Fibroblast of peridontal ligament (primary cell): ENCODE measurements at regions not wholly inside any gene's neighbourhood (a gene's known extent, or its start where the extent isn't known, plus 50 kb on each side); places are given as distances from the start of the nearest gene placed in this dataset.

Experiments used
- DNase-seq: peaks from one replicate; pipeline ENCODE4 v3.0.0-alpha.2; 2010; ENCODE audit errors: extremely low read depth

GRCh38 chr7:33813331-33813730 lies 92.0 kb upstream of the BMPER start:
- DNase-seq = no peak

DNA sequence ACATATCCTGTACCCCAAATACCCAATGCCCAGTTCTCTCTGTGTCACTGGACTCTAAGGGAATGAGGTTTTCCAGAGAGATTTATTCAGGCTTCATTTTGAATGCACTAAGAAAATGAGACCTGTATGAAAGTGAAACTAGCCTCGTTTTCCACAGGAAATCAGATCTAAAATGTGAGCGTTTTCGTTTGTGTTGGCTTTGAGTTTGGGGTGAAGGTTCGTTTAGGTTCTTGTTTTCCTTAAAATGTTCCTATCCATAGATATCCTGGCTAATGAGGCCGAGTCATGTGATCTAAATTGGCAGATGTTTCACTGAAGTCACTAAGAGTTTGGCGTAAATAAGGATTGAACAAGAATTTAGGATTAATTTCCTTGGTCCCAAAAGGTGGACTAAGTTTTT lies 90.9 kb upstream of the BMPER start:
- peak; percentile 48 for DNase-seq

- no peak for DNase-seq
Measured at GRCh38 chr7:33814936-33815335, 90.4 kb upstream of the BMPER start.

GRCh38 chr7:33815336-33815735 lies 90.0 kb upstream of the BMPER start:
- DNase-seq = no peak

DNA sequence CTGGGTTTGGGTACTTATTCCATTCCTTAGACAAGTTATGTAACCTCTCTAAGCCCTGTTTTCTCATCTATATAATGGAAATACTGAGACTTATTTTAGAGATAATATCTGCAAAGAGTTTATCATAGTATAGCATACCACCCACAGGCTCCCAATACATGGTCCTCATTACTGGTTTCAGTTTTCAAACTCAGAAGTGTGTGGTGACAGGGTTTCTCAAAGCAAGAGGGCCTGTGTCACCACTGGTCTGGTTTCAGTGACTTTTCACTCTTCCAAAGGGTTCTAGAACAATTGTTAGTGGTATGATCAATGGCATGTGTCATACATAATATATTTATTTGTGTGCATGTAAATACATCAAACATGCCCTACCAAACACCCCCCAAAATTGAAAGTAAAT lies 89.2 kb upstream of the BMPER start:
- DNase-seq = no peak

DNA sequence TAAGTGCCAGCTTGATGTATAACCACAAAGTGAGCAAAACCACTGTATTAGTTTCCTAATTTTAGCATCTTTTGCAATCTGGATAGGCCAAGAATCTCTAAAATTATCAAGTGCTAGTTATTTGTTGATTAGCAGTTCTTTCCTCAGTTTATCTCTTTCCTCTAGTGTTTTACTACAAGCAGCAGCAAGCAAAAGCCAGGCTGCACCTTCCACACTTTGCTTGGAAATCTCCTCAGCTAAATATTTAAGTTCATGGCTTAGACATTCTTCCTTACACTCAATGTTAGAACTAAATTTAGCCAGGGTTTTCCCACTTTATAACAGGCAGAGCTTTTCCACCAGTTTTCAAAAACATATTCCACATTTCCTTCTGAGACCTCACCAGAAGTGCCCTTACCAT lies 85.7 kb upstream of the BMPER start:
- no peak for DNase-seq

DNA sequence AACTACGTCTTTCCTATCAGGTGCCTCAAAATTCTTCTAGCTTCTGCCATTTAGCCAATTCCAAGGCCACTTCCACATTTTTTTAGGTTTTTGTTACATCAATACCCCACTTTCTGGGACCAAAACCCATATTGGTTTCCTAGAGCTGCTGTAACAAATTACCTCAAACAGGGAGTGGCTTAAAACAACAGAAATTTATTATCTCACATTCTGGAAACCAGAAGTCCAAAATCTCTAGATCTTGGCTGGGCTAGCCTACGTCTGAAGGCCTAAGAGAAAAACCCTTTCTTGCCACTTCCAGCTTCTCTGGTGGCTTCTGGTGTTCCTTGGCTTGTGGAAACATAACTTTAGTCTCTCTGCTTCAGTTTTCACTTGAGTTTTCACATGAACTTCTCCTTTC lies 85.1 kb upstream of the BMPER start:
- no peak for DNase-seq

GRCh38 chr7:33821970-33822369 lies 83.4 kb upstream of the BMPER start:
- no peak for DNase-seq

- DNase-seq = no peak
Measured at GRCh38 chr7:33823913-33824312, 81.4 kb upstream of the BMPER start.

DNA sequence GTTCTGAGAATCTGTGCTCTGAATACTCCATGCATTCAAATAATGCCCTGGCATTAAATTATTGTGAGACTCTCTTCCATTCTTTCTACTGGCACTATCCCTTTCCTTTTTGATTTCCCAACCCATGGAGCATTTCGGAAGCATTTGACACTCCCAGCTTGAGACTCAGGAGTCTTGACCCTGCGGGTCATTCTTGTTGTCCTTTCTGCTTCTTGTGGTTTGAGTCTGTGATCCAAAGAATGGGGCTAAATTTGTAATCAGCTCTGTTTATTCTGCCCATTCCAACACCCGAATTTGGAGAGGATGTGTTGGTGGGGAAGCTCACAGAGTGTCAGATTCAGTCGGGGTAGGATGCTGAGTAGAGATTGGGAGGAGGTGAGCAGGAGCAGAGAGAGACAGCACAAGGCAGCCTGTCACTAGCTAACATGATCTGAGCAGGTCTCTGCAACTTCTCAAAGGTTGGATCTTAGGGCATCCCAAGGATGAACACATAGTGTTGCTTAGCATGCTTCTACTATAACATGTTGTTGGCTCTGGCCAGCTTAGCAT lies 80.4 kb upstream of the BMPER start:
- peak; percentile 85 for DNase-seq

DNA sequence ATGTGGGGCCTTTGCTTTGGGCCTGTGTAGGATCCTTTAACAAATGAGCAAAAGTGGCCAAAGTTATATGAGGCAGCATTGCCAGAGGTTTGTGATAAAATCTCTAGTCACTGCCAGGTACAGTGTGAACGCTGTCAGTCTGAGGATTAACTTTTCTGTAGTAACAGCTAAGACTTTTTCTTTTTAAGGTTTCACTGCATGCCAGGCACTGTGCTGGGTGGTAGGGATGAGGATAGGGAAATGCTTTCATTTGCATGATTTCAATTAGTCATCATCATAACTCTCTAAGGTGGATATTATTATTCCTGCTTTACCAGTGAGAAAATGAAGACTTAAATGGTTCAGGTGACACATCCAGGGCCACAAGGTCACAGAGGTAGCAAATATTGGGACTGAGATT lies 79.7 kb upstream of the BMPER start:
- no peak for DNase-seq

DNA sequence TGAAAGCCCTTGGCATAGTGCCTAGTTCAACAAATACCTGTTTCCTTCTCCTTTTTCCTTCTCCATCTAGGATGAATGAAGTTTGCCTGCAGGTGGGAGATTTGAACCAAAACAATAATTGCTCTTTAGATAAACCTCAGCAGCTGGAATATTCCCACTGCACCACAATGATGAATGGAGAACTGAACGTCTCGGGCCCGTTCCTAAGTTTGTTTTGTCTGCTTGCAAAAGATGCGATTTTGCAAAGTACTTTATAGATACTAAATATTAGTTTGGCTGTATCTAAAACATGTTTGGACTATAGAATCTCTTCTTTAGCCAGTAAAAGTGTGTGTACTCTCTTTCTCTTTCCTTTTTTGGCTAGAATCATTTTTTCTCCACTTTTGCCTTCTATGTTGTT lies 75.8 kb upstream of the BMPER start:
- no peak for DNase-seq

DNA sequence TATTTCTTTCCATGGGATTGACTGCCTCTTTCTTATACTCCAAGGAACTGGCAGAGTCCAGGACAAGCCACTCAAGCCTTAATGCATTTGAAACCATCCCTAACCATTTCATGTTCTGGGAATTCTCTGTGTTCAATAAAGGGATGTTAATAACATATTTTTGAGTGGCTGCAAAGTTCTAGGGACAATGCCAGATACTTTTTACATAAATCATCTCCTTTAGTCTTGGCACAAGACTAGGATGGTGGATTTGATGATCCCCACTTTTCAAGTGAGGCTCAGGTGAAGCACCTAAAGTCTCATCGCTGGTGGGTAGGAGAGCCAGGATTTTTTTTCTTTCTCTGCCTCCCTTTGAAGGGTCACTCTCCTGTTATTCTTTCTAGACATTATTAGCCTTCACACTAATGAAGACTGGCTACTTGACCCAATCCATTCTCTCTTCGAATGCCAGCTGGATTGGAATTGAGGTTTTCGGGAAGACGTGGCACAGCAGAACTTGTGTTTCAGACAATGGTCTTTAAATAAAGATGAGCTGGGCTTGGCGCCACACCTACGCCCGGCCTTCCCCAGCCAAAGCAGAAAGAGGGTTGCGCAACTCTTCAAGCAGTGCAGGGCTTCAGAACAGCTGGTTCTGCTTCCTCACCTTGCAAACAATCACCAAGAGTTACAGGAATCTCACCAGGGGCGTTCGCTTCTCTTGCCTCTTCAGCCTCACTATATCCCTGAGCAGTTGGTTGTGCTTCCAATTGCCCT lies 73.8 kb upstream of the BMPER start:
- peak; percentile 59 for DNase-seq

DNA sequence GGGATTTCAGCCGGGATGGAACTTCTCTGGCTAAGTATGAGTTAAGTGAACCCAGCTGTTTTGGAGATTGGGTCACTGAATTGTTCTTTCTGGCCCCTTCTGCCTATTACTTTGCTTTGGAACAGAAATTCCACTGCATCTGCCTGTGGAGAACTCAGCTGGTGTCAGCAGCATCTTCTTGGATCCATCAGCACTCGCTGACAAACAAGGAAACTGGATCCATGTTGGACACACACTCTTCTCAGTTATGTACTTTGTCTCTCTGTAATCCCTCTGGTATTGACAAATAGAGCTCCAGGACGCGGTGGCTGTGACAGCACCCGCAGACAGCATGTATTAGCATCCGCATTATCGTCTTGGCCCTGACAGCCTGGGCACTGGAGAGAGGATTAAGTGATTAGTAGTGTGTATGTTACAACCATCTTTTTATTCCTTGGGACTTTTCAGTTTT lies 73.0 kb upstream of the BMPER start:
- no peak for DNase-seq

- DNase-seq = no peak
Measured at GRCh38 chr7:33836797-33837355, 68.5 kb upstream of the BMPER start.

DNA sequence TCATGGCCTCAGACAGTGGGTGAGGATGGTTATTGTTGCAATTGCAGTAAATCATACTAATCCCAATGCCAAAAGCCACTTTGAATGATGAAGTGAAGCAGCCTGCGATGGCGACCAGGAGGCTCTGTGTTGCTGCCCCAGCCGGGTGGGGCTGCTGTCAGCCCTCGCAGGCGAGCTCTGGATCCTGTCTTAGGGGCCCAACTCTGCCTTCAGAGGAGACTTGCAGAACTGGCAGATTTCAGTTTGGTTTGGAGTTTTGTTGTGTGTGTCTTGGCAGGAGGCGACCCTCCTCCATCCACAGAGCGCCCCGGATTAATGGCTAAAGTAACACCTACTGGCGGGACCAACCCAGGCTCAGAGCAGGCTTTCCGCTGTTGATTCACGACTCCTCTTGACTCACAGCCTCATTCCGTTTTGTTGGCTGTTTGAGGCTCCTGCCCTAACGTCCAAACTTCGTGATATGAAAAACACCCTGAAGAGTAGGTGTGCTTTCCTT lies 67.9 kb upstream of the BMPER start:
- no peak for DNase-seq

- DNase-seq = no peak
Measured at GRCh38 chr7:33841031-33841430, 64.3 kb upstream of the BMPER start.

DNA sequence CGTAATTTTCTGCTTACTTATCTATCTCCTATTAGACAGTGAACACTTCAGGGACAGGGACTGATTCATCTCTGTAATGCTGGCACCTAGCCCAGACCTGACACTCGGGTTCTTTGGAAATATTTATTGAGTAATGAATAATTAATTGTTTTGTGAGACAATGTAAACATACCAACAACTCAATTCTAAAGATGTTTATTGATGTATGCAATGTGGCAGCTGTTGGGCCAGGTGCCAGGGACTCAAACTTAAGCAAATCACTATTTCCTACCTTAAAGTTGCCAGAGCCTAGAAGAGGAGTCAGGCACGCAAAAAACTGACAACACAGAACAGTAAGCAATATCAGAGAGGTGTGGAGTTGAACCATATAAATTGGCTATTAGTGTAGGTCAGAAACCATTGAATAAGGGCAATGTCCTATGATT lies 63.6 kb upstream of the BMPER start:
- no peak for DNase-seq

- DNase-seq = no peak
Measured at GRCh38 chr7:33842150-33842549, 63.2 kb upstream of the BMPER start.

- DNase-seq = peak; percentile 56
Measured at GRCh38 chr7:33845991-33846509, 59.3 kb upstream of the BMPER start.

GRCh38 chr7:33849004-33849403 lies 56.3 kb upstream of the BMPER start:
- peak; percentile 47 for DNase-seq

- no peak for DNase-seq
Measured at GRCh38 chr7:33849971-33850559, 55.3 kb upstream of the BMPER start.

- no peak for DNase-seq
Measured at GRCh38 chr7:33850768-33851167, 54.6 kb upstream of the BMPER start.
